ENCODE measurements at regions not wholly inside any gene's neighbourhood (a gene's known extent, or its start where the extent isn't known, plus 50 kb on each side); places are given as distances from the start of the nearest gene placed in this dataset.
"Not testable (repeated sequence)": the region's sequence is repeated elsewhere in the genome, so short reads cannot be mapped to it uniquely, and the experiment has no call there.

GRCh38 chr3:89017531-89017930 is 89.9 kb upstream of the EPHA3 start:
- H3K27me3 ChIP-seq, result no peaks in the 10 kb centered on the region
- WGBS, 2 donors, result 72 to 73% methylated on average over 1 of the region's 1 CpG

GRCh38 chr3:89025185-89025584 is 82.2 kb upstream of the EPHA3 start:
- Histone ChIP-seq H3K36me3 (no peaks in the 10 kb centered on the region), H3K9me3 (no peaks in the 10 kb centered on the region), H3K27ac (no peak overlapping the region), H3K4me3 (no peak overlapping the region), H3K27me3 (no peaks in the 10 kb centered on the region), H3K4me1 (no peaks in the 10 kb centered on the region)
- DNase-seq, result no peak
- no peak for ATAC-seq (ENCODE audit: low FRiP score in 2 of 2)
- 66 to 73% methylated on average over 4 of the region's 4 CpGs for WGBS, 2 donors
- no peak for TF ChIP-seq POLR2AphosphoS5 (IDR thresholded peaks at IDR 0.05)
- no peak for TF ChIP-seq POLR2A (IDR thresholded peaks at IDR 0.05)

More at GRCh38 chr3:89017531-89017930, 89.9 kb upstream of the EPHA3 start:
- no peaks in the 10 kb centered on the region for H3K36me3 ChIP-seq
- H3K4me1 ChIP-seq, result no peaks in the 10 kb centered on the region
- ATAC-seq (ENCODE audit: low FRiP score in 2 of 2) (no peak), DNase-seq (no peak)
- TF ChIP-seq POLR2AphosphoS5 (IDR thresholded peaks at IDR 0.05) (no peak), POLR2A (IDR thresholded peaks at IDR 0.05) (no peak), CTCF (IDR thresholded peaks at IDR 0.05) (no peak), EP300 (IDR thresholded peaks at IDR 0.05) (no peak)
- H3K4me3 ChIP-seq, result no peak overlapping the region
- no peaks in the 10 kb centered on the region for H3K9me3 ChIP-seq
- H3K27ac ChIP-seq, result no peak overlapping the region

- DNase-seq (no peak), ATAC-seq (ENCODE audit: low FRiP score in 2 of 2) (no peak)
- Histone ChIP-seq H3K36me3 (no peaks in the 10 kb centered on the region), H3K27me3 (no peaks in the 10 kb centered on the region), H3K4me1 (no peaks in the 10 kb centered on the region), H3K4me3 (no peak overlapping the region), H3K9me3 (peaks cover 0 to 7% (median 0%) of the 10 kb centered on the region in 4 donors), H3K27ac (no peak overlapping the region)
- TF ChIP-seq EP300 (IDR thresholded peaks at IDR 0.05), result no peak
- no peak for TF ChIP-seq CTCF (IDR thresholded peaks at IDR 0.05)
- no peak for TF ChIP-seq POLR2AphosphoS5 (IDR thresholded peaks at IDR 0.05)
- no peak for TF ChIP-seq POLR2A (IDR thresholded peaks at IDR 0.05)
- WGBS, 2 donors, result 68 to 74% methylated on average over 1 of the region's 1 CpG
These were observed 74.9 kb upstream of the EPHA3 start for GRCh38 chr3:89032346-89033013.

GRCh38 chr3:89034723-89035122 is 72.7 kb upstream of the EPHA3 start:
- H3K27ac ChIP-seq, H3K4me3 ChIP-seq: not testable (repeated sequence)
- peak in 1 of 2 donors; percentile 6 for DNase-seq

GRCh38 chr3:89038869-89039268 is 68.6 kb upstream of the EPHA3 start:
- WGBS, 2 donors, result 0% methylated on average over 1 of the region's 1 CpG
- no peak for ATAC-seq (ENCODE audit: low FRiP score in 2 of 2)

More at GRCh38 chr3:89034723-89035122, 72.7 kb upstream of the EPHA3 start:
- 87 to 96% methylated on average over 4 to 6 of the region's 6 CpGs for WGBS, 2 donors
- ATAC-seq (ENCODE audit: low FRiP score in 2 of 2); H3K36me3 ChIP-seq; H3K4me1 ChIP-seq; H3K27me3 ChIP-seq; H3K9me3 ChIP-seq: not testable (repeated sequence)

More at GRCh38 chr3:89038869-89039268, 68.6 kb upstream of the EPHA3 start:
- Histone ChIP-seq H3K27me3 (no peaks in the 10 kb centered on the region), H3K27ac (no peak overlapping the region), H3K4me3 (no peak overlapping the region), H3K36me3 (no peaks in the 10 kb centered on the region), H3K4me1 (no peaks in the 10 kb centered on the region), H3K9me3 (peaks cover 0 to 7% (median 0%) of the 10 kb centered on the region in 4 donors)
- DNase-seq, result no peak
- TF ChIP-seq POLR2AphosphoS5 (IDR thresholded peaks at IDR 0.05) (no peak), POLR2A (IDR thresholded peaks at IDR 0.05) (no peak), CTCF (IDR thresholded peaks at IDR 0.05) (no peak), EP300 (IDR thresholded peaks at IDR 0.05) (no peak)

All from upper lobe of left lung (tissue), 6 donors.